GM19025 (cell line): ENCODE measurements at regions not wholly inside any gene's neighbourhood (a gene's known extent, or its start where the extent isn't known, plus 50 kb on each side); places are given as distances from the start of the nearest gene placed in this dataset.

Experiments used
- ATAC-seq: cut with Tn5 transposase; IDR thresholded peaks from one replicate; pipeline ENCODE4 v1.9.1; 2021; ENCODE audit warnings: mild to moderate bottlenecking, low read depth, moderate library complexity; ENCODE audit not compliant: unreplicated experiment

DNA sequence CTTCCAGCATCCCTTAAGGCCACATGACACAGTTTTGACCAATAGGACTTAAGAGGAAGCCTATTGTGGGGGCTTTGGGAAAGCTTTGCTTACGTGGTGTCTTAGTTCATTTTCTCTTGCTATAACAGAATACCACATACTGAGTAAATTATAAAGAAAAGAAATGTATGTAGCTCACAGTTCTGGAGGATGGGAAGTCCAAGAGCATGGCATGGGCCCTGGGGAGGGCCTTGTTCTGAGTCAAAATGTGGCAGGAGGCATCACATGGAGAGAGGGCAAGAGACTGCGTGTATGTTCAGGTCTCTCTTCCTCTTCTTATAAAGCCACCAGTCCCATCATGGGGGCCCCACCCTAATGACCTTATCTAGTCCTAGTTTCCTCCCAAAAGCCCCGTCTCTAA is 68.6 kb upstream of the CPEB4 start:
- no peak for ATAC-seq

DNA sequence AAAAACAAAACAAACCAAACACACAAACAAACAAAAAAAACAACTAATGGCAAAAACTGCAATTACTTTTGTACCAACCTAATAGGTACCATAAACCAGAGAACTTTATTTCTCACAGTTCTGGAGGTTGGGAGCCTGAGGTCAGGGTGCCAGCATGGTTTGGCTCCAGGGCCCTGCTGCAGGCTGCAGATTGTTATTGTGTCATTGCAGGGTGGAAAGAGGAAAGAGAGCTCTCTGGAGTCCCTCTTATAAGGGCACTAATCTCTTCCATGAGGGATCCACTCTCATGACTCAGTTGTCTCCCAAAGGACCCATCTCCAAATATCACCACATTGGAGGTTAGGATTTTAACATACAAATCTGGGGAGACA is 64.9 kb upstream of the CPEB4 start:
- no peak for ATAC-seq

DNA sequence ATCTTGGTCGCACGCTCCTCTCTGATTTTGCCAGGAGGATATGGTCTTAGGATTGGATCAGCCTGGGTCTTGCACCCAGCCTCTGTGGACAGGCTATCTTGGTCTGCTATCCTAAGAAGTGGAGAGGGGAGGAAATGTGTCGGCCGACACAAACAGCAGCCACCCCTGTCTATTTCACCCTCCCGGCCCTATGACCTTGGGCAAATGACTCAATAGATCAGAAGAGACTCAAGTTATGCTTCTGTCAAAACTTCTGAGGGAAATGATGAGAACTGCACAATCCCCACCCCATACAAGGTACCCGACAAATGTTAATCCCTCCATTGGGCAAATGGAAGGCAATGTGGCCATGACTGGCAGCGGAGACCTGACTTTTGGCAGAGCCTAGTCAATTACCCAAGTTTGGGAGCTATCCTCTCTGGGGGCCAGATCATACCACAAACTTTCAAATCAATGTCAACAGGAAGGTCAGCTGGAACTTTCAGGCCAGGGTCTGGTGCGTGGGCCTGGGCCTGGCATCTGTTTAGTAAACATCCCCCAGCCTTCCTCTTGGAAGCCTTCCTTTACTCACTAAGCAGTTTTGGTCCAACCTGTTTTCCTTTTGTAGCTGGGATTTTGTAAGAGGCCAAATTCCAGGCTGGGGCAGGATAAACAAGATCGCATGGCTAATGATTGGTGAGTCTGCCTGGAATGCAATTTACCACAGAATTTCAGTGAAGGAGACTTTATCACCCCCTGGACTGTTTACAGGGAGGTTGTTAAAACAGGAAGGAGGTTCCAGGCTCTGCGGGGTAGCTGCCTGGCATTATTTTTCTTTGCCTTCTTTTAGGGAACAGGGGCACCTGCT is 64.2 kb upstream of the CPEB4 start:
- no peak for ATAC-seq

DNA sequence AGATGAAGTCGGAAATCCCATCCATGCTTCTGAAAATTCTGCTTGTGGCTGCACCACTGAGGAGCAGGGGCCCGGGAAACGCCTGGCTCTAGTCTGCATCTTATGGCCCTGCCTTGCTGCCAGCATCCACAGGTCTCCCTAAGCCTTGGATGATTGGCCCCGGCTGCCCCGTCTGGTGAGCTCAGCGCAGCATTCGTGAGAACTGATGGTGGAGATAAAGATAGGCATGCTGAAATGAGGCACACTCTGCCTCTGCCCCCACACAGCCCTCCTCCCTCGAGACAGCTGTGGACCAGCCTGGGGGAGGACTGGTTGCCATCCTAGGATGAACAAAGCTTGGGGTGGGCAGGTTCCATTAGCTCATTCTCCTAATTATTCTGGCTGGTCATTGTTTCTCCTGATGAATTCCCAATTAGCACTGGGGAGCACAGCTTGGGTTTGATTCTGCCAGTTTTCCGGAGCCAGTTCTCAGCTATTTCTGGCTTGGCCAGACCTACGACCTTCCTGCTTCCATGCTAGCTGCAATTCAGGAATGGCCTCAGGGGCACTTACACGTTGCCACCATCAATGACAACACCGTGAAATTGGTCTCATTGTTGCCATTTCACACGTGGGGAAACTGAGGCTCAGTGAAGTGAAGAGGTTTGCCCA is 62.8 kb upstream of the CPEB4 start:
- no peak for ATAC-seq

DNA sequence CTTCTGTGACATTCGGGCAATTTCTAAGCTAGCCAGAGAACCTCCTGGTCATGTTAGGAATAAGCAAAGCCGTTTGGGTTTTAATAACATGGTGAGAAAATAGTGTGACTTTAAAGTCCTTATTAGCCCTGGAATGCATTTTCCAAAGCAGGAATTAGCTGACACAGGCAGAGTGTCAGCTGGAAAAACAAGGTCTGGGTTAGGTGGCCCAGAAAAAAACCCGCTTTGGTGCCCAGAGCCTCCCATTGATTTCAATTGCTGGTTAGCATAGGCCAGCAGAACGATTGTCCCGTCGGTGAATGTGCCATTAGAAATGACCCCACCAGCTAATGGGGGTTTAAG is 62.1 kb upstream of the CPEB4 start:
- no peak for ATAC-seq

DNA sequence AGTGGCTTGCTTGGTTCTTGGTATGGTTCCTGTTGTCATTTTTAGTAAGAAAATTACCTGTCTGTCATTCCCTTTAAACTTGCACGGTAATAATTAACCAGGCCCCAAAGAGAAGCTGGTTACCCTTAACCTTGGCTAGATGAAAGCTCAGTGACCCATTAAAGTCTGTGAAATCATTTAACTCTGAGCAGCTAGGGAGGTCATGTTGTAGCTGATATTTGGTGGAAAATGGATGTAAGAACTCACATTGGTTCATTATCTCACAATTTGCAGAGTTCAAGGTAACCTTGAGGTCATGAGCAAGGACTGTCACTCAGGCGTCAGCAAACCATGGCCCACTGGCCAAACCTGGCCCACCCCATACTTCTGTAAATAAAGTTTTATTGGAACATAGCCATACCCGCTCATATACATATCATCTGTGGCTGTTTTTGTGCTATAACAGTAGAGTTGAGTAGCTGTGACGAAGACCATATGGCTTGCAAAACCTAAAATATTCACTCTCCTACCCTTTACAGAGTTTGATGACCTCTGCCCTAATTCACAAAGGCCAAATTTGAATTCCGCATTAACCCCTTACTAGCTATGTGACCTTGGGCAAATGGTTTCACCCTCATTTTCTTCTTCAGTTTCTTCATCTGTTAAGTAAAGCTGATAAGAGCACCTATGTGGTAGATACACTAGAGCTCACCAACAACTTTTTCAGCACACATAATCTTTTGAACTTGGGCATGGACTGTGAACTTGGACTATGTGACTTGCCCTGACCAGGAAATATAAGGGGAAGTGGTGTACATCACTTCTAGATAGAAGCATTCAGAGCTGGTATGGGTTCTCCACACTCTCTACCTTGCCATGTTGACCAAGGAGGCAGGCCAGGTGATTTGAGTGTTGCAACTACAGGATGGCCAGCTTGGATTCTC is 61.5 kb upstream of the CPEB4 start:
- no peak for ATAC-seq

DNA sequence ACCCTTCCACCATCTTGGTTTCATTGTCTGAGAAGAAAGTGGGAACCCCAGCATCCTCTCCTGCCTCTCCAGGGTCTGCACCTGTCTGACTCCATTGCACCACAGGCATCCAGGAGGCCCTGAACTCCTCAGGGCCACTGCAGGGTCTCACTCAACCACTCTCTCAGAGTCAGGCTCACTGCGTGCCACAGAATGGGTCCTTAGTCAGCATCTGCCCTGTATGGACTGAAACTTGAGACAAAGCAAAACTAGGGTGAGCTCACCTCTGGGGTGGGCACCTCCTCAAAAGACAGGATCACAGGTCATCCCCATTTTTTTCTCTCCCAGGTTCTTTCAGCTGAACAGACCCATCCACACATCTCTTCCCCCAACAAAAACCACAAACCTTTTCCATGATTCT is 59.2 kb upstream of the CPEB4 start:
- ATAC-seq, result no peak

DNA sequence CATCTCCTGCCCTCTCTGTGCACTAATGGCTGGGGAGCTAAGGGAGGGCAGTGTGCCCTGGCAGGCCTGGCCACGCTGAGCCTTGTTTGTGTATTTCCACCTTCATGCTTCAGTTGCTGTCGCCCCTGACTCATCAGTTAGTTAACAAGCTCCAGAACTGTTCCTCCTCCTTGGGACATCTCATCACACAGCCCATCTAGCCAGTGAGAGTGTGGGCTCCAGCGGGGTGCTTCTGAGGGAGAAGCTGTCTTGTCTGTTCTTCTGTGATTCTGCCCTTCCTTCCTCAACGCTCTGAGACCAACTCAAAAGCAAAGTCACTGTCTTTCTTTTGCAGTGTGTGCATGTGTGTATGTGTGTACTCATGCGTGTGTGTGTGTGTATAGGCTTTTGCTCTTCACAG is 58.3 kb upstream of the CPEB4 start:
- no peak for ATAC-seq

DNA sequence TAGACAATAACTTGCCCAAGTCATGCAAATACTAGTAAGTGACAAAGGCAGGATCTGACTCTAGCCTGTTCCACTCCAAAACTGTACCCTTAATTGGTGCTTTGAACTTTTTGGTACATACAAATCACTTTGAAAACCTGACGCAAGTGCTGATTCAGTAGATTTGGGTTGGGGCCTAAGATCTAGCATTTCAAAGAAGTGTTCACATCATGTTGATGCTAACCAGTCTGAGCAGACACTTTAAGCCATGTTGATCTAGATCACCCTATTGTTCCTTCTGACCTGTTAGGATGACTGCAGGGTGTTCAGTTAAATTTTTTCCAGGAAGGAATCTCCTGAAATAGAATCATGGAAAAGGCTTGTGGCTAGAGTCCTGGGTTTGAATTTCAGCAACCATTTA is 57.7 kb upstream of the CPEB4 start:
- ATAC-seq, result no peak

DNA sequence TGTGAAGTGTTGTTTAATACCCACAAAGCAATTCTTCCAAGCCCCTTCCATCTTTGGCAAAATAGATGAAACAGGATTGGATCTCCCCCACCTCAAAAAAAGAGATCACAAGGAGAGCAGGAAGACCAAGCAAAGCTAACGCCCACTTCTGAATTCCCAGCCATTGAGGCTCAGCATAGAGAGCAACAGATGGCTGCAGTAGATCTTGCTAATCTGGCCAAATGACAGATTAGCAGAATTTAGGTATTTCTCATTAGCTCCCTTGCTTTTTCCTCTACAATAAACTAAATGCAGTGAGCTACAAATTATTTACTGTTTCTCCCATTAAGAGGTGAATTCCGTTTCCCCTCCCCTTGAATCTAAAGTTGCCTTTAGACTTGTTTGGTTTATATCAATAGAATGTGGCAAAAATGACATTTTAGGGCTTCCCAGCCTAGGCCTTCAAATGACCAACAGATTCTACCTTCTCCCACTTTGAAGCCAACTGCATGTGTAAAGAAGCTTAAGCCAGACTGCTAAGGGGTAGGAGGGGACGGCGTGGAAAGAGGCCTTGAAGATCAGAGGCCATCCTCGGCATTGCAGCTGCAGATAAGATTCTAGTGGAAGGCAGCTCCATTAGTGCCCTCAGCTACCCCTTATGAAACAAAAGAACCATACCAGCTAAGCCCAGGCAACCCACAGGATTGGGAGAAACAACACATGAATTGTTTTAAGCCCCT is 56.8 kb upstream of the CPEB4 start:
- no peak for ATAC-seq

DNA sequence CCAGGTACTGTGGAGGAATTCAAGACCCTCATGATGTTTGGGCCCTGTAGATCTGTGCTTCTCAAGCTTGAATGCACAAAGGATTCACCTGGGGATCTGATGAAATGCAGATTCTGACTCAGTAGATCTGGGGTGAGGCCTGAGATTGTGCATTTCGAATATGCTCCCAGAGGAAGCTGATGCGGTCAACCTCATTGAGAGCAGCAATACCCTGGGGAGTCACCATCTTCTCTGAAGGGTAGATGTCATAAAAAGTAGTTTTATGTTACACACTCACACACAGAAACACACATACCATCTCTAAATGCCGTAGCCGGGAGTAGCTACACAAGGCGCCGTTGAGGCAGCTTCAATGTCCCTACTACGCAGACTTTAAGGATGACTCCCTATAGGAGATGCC is 55.8 kb upstream of the CPEB4 start:
- no peak for ATAC-seq

DNA sequence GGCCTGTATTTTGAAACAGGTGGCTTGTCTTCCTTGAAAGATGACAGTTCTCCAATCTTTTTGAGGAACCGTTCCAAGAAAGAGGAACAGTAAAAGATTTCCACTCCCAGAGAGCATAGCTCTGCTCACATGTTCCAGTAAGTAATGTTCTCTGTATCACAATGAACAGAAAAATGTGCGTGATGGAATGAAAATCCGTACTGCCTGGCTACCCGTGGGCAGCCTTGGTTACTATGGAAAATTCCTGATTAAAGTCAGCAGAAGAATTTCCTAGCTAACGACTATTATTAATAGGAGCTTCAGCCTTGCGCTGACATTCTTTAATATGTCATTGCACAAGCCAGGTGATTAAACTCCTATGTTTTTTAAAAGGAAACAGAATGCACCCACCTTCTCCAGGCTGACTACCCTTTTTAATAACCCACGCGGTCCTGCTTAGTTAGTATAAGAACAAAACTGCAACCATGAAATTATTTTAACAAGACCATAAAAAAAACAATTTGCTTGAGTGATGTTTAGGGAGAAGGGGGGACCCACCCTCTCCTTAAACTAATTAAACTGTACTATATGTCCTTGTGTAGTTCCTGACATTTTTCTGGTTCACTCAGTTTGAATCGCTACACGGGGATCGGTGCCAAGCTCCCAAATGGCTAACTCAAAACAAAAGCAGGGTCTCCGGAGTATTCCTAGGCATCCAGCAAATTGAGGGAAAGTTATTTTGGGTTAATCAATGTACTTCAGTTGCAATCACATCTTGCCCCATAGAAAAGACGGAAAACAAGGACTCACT is 54.8 kb upstream of the CPEB4 start:
- ATAC-seq, result no peak

DNA sequence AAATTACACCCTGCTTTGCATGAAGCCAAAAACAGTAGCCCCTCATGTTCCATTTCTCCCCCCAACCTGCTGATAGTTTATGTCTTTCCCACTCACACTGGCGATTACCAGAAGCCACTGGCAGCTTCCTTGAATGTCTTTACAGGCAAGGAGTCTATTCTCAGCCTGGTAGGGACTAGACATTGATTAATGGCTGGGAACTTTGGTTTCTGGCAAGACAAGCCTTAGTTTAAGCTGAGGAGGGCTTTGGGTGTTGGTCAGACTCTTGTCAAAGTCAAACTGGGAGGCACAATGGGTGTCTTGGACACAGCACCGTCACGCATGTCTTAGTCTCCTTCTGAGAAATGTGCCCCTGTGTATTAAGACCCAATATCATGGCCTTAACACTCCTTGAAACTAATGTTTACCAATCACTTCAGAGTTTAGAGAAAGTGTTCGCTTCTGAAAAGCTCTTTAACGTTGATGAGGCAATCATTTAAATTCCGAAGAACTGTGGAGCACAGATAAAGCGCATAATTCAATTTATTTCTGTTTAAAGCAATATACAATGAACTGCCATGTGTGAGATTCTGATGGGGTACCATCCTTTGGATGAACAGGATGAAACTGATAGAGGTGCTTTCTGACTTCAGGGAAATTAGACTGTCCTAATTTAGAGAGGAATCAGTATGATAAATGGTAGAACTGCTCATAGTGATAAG is 53.9 kb upstream of the CPEB4 start:
- ATAC-seq, result no peak

DNA sequence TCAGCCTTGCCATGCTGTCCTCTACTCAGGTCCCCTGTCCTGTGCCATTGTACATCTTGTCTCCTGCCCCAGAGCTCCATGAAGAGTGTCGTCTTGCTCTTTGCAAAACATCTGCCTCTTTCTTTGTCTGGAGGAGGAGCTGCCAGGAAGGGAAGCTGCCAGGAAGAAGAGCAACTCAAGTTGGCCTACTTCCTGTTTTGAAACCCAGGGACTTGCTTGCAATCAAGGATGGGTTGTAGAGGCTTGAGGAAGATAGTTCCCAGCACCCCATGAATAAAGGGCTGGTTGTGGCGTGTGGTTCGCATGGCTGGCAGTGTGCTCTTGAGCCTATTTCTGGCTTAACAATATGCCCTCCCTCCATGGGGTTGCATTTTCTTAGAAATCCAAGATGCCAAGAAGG is 53.0 kb upstream of the CPEB4 start:
- no peak for ATAC-seq

DNA sequence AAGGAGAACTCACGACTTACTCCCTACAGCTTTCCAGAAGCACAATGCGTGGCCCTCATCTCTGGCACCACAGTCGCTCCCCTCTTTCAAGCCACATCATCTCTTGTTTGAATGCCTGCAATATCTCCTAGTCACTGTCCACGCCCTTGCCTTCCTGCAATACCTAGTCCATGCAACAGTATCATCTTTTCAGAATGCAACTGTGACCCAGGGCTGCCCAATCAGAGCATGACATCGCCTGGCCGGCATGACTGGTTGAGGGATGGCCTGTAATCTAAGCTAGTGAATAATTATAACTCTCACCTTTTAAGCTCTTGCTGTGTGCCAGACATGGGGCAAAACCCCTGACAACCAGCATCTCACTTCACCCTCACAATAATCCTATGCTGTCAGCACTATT is 52.5 kb upstream of the CPEB4 start:
- ATAC-seq, result no peak

DNA sequence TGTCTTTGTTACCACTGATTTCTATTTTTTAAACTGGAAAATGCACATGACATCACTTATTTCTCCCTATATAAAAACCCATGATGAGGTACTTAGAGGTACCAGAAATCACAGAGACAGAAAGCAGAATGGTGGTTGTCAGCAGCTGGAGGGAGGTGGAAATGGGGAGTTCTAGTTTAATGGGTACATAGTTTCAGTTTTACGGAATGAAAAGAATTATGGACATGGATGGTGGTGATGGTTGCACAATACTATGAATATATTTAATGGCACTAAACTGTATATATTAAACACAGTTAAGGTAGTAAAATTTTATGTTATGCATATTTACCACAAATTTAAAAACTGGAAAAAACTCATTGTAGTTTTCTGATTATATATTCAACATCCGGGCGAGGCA is 50.5 kb upstream of the CPEB4 start:
- ATAC-seq, result no peak
